Thyroid gland (tissue), 4 donors: ENCODE measurements at regions not wholly inside any gene's neighbourhood (a gene's known extent, or its start where the extent isn't known, plus 50 kb on each side); places are given as distances from the start of the nearest gene placed in this dataset.

Experiments
- DNase-seq, 2 donors: peaks; one replicate each; pipeline ENCODE4 v3.0.0-alpha.2; 2019
- H3K27ac ChIP-seq, 3 donors: fragments of 200-600 bp; sonication (generic); 1 replicate in 2 of 3; 2 replicates in 1 of 3; pipeline ENCODE4 v1.5.1; 2016 to 2019; ENCODE audit warnings: mild to moderate bottlenecking in 1 of 3, moderate library complexity in 1 of 3
- H3K27me3 ChIP-seq: fragments of 200-600 bp; sonication (generic); one replicate; pipeline ENCODE4 v1.5.1; 2019
- H3K36me3 ChIP-seq, 2 donors: fragments of 200-600 bp; sonication (generic); one replicate each; pipeline ENCODE4 v1.5.1; 2016 to 2019
- H3K4me1 ChIP-seq, 2 donors: fragments of 200-600 bp; sonication (generic); one replicate each; pipeline ENCODE4 v1.5.1; 2017 to 2019
- H3K4me3 ChIP-seq, 3 donors: fragments of 200-600 bp; sonication (generic); replicated peaks in 1 of 3; 1 replicate in 2 of 3; 2 replicates in 1 of 3; pipeline ENCODE4 v1.5.1; 2016; ENCODE audit warnings: mild to moderate bottlenecking in 1 of 3
- H3K9me3 ChIP-seq: fragments of 200-600 bp; sonication (generic); one replicate; pipeline ENCODE4 v1.5.1; 2017
- POLR2A ChIP-seq, 2 donors: fragments of 450-650 bp; IDR thresholded peaks; one replicate each; pipeline ENCODE4 v1.6.1; 2017; ENCODE audit warnings: antibody characterized with exemption in 2 of 2, mild to moderate bottlenecking in 2 of 2, moderate library complexity in 1 of 2
- WGBS, 2 donors: methylation state at CpG; one replicate each; pipeline ENCODE4 v1.1.5; 2017; 5-methylcytosine and 5-hydroxymethylcytosine counted together
- intact Hi-C: fragments of 100-400 bp; cut with DNase I; formaldehyde crosslinking; loops from one replicate; pipeline ENCODE4 v1.15.1; 2023
- TF ChIP-seq, protein P1 (sequence below), 6 experiments: fragments of 200-600 bp in 3 of 6; fragments of 450-650 bp in 3 of 6; sonication (generic) in 3 of 6; IDR thresholded peaks; one replicate each; pipeline ENCODE4 v1.5.1; 2016 to 2019; ENCODE audit warnings: antibody characterized with exemption in 6 of 6, mild to moderate bottlenecking in 2 of 6, inconsistent platforms in 1 of 6, moderate library complexity in 1 of 6

DNA sequence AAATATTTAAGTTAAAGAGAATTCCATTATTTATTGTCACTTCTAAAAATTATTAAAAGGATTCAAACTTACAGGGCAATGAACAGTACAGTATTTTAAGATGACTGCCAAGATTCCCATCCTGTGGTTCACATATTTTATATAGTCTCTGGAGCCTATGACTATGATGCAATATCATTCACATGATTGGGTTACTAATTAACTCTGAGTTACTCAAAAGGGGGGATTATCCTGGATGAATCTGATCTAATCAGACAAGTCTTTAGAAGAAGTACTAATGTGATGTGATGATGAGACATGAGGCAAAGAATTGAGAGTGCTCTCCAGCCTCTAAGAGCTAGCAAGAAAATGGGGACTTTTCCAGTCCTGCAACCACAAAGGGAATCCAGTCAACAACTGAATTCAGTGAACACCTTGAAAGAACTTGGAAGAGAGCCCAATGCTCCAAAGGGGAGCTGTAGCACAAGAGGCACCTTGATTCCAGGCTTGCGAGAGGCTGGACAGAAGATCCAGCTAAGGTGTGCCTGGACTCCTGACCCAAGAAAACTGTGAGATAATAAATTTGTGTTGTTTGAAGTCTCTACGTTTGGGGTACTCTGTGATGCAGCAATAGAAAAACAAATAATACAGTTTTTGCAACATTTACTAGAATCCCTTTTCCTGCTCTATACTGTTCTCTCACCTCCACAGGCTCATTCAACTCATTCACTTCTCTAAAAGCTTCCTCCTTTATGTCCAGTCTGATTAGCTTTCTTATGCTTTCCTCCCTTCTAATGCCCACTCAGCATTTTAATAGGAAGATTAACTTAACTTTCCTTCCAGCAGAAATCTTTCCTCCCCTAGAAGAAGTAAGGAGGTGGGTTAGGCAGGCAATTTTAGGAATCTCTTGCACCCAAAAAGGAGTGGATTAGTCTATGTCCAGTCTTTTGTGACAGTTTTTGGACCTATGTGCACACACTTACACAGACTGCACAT, 133.8 kb upstream of the LCORL start:
- 58 to 71% methylated on average over 2 of the region's 2 CpGs for WGBS, 2 donors
- no peaks in the 10 kb centered on the region for H3K4me1 ChIP-seq
- H3K9me3 ChIP-seq, result no peaks in the 10 kb centered on the region
- no peak overlapping the region for H3K27ac ChIP-seq
- H3K36me3 ChIP-seq, result no peaks in the 10 kb centered on the region
- DNase-seq, result no peak
- H3K4me3 ChIP-seq, result no peak overlapping the region
- TF ChIP-seq, protein P1, sequence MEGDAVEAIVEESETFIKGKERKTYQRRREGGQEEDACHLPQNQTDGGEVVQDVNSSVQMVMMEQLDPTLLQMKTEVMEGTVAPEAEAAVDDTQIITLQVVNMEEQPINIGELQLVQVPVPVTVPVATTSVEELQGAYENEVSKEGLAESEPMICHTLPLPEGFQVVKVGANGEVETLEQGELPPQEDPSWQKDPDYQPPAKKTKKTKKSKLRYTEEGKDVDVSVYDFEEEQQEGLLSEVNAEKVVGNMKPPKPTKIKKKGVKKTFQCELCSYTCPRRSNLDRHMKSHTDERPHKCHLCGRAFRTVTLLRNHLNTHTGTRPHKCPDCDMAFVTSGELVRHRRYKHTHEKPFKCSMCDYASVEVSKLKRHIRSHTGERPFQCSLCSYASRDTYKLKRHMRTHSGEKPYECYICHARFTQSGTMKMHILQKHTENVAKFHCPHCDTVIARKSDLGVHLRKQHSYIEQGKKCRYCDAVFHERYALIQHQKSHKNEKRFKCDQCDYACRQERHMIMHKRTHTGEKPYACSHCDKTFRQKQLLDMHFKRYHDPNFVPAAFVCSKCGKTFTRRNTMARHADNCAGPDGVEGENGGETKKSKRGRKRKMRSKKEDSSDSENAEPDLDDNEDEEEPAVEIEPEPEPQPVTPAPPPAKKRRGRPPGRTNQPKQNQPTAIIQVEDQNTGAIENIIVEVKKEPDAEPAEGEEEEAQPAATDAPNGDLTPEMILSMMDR (IDR thresholded peaks at IDR 0.05), result no peak
- intact Hi-C loops, result no loop called here
- no peaks in the 10 kb centered on the region for H3K27me3 ChIP-seq

DNA sequence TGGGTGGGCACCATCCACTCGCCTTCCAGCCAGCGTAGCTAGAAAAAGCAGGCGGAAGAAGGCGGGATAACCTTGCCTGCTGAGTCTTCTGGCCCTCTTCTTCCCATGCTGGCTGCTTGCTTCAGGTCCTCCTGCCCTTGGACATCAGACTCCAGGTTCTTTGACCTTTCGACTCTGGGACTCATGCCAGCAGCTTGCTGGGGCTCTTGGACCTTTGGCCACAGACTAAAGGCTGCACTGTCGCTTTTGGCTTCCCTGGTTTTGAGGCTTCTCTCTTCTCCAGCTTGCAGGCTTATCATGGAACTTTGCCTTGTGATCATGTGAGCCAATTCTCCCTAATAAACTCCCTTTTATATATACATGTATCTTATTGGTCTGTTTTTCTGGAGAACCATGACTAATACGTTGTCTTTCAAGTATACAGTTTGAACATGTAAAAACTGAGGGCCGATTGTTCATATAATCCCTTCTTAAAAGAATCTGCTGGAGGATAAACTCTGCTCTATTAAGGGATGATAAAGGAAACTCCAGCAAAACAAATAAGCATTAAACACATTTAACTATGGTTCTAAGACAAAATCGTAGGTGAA, 116.6 kb upstream of the LCORL start:
- Histone ChIP-seq H3K4me1 (no peaks in the 10 kb centered on the region), H3K27me3 (no peaks in the 10 kb centered on the region), H3K36me3 (no peaks in the 10 kb centered on the region), H3K9me3 (no peaks in the 10 kb centered on the region), H3K4me3 (no peak overlapping the region), H3K27ac (no peak overlapping the region)
- intact Hi-C loops, result no loop called here
- no peak for TF ChIP-seq POLR2A (IDR thresholded peaks at IDR 0.05)
- TF ChIP-seq, protein P1 (IDR thresholded peaks at IDR 0.05), result no peak
- WGBS, 2 donors, result 87 to 92% methylated on average over 9 of the region's 9 CpGs
- no peak for DNase-seq

DNA sequence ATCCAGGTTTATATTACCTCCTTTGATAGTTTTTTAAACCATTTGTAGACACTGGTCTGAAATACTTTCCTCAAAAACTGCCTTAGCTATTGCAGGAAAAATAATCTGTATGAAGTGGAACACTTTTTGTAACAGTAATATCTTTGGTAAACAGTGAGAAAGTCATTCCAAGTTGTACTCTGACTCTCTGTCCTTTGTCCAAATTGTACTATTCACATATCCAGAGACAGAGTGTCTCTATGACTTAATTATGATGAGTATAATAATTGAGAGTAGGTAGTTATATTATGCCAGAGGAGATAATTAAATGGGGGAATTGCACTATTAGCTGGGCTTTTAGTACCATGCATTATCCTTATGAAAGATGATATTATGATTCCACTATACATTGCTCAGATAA, 112.6 kb upstream of the LCORL start:
- DNase-seq, result no peak
- intact Hi-C loops, result no loop called here
- H3K4me1 ChIP-seq, result no peaks in the 10 kb centered on the region

DNA sequence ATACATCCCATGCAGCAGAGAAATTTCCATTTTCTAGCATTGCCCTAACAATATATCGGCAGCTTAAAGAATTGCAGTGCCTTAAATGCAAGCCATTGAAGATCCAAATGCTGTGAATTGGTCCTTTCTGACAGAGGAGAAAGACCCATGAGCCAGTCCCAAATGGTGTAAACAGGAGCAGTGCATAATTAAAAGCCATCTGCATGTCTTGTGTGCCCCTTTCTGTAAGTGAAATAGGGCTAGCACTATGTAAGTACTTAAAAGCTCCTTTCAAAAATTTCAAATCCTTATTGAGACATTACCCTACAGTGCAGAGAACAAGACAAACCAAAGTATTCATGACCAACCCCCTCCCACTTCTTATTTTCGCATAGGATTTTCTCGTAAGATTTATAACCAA, 108.7 kb upstream of the LCORL start:
- Histone ChIP-seq H3K36me3 (no peaks in the 10 kb centered on the region), H3K27me3 (no peaks in the 10 kb centered on the region), H3K27ac (no peak overlapping the region), H3K4me1 (no peaks in the 10 kb centered on the region), H3K9me3 (no peaks in the 10 kb centered on the region), H3K4me3 (no peak overlapping the region)
- intact Hi-C loops, result no loop called here
- WGBS, 2 donors, result 93 to 94% methylated on average over 3 of the region's 3 CpGs
- DNase-seq, result no peak
- no peak for TF ChIP-seq POLR2A (IDR thresholded peaks at IDR 0.05)
- TF ChIP-seq, protein P1 (IDR thresholded peaks at IDR 0.05), result no peak

More for the DNA sequence above, 112.6 kb upstream of the LCORL start:
- Histone ChIP-seq H3K4me3 (no peak overlapping the region), H3K9me3 (no peaks in the 10 kb centered on the region), H3K27ac (no peak overlapping the region), H3K36me3 (no peaks in the 10 kb centered on the region), H3K27me3 (no peaks in the 10 kb centered on the region)
- TF ChIP-seq, protein P1 (IDR thresholded peaks at IDR 0.05), result no peak
- TF ChIP-seq POLR2A (IDR thresholded peaks at IDR 0.05), result no peak

DNA sequence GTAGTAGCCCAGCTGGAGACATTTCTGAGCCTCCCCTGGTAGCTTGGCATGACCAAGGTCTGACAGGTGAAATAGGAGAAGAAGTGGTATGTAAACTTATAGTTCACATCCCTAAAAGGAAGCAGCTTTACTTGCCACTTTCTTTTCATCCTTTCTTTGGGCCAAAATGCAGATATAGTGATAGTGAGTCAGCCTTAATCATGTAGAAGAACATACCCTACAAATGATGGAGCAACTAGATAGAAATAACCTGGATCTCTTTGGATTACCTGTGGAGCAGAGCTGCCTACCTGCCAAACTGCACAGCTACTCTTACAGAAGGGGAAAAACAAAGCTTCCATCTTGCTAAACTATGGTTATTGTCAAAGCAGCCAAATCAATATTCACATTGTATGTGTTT, 106.7 kb upstream of the LCORL start:
- no peak for DNase-seq
- Histone ChIP-seq H3K27ac (no peak overlapping the region), H3K27me3 (no peaks in the 10 kb centered on the region), H3K36me3 (no peaks in the 10 kb centered on the region), H3K4me1 (no peaks in the 10 kb centered on the region), H3K4me3 (no peak overlapping the region), H3K9me3 (no peaks in the 10 kb centered on the region)
- no peak for TF ChIP-seq POLR2A (IDR thresholded peaks at IDR 0.05)
- TF ChIP-seq, protein P1 (IDR thresholded peaks at IDR 0.05), result no peak
- intact Hi-C loops, result no loop called here
